ENCODE measurements at regions not wholly inside any gene's neighbourhood (a gene's known extent, or its start where the extent isn't known, plus 50 kb on each side); places are given as distances from the start of the nearest gene placed in this dataset.

GRCh38 chr11:10358696-10359095, 53.8 kb downstream of the ADM start:
- no peak for DNase-seq

- DNase-seq: no peak
Observed at GRCh38 chr11:10359171-10359570, 54.3 kb downstream of the ADM start.

DNA sequence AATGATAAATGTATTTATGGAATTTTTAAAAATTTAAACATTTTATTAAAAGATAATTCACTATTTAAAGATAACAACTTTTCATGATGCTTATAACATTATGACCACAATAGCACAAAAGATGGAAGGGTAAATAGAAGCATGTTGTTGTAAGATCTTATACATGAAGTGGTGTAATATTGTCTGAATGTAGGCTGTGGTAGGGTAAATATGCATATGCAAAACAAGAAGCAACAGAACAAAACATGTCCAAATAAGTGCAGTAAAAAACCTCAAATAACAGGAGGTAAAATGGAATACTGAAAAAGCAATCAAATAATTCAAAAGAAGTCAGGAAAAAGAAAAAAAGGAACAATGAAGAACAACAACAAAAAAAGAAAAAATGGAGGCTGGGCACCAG, 56.0 kb downstream of the ADM start:
- no peak for DNase-seq

DNA sequence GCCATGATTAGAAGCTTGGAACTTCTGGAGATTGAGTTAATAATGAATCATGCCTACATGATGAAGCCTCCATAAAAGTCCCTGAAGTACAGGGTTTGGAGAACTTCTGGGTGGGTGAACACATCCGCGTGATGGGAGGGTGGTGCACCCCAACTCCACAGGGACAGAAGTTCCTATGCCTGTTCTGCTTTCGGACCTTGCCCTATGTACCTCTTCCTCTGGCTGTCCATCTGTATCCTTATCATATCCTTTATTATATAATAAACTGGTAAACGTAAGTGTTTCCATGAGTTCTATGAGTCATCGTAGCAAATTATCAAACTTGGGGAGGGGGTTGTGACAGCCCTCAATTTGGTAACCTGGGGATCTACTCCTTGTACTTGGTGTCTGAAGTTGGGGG, 60.2 kb downstream of the ADM start:
- DNase-seq: no peak

DNA sequence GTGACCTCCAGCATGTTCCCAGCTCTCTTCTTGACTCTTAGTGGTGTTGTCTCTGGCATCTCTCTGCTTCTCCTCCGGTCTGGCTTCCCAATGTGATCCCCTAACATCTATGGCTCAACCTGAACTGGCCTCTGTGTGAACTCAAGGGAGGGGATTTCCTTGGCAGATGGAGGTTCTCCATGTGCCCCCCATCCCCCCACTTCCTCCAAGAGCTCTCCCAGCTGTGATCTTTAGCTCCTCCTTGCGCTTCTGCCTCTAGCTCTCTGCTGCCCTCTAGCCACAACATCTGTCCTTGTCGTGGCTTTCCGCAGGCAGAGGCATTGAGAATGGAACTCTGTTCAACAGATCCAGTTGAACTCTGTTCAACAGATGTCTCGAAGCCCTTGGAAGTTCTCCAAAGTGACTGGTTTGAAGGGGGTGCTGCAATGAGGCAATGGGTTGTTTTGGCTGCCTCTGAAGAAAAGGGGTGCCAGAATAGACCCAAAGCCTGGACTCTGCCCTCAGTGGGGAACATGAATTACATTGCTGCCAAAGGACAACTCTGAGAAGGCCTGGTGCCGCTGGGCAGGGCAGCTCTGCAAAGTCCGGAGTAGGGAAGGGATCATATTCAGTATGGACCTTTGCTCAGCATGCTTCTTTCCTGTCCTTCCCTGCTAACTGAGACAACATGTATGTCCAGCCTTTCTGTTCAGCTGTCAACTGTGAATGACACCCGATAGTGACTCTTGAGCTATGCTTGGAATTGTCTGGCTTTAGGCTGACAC, 61.9 kb downstream of the ADM start:
- DNase-seq: peak; percentile 28

- no peak for DNase-seq
Observed at GRCh38 chr11:10371926-10372641, 67.2 kb downstream of the ADM start.

GRCh38 chr11:10373340-10373739, 68.5 kb downstream of the ADM start:
- no peak for DNase-seq

GRCh38 chr11:10373929-10374328, 69.1 kb downstream of the ADM start:
- no peak for DNase-seq

DNA sequence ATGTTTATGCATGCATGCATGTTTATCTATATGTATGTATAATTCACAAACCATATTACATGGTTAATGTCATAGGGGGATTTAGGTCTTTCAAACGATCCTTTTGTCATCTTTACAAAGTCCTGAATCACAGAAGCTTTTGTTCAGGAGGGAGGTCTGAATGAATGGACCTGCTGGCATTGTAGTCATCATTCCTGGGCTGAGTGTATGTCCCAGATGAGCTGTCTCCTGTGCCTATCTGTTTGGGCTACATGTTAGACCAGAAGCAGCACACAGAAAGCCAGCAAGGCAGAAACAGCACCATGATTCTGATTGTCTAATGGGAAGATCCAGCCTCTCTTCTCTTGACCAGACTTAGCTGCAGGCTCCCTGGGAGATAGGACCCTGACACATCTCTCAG, 69.5 kb downstream of the ADM start:
- DNase-seq: no peak

- no peak for DNase-seq
Observed at GRCh38 chr11:10375280-10375971, 70.6 kb downstream of the ADM start.

- DNase-seq: no peak
Observed at GRCh38 chr11:10376061-10376460, 71.2 kb downstream of the ADM start.

GRCh38 chr11:10377183-10377582, 72.3 kb downstream of the ADM start:
- DNase-seq: no peak

- no peak for DNase-seq
Observed at GRCh38 chr11:10378362-10378761, 73.5 kb downstream of the ADM start.

DNA sequence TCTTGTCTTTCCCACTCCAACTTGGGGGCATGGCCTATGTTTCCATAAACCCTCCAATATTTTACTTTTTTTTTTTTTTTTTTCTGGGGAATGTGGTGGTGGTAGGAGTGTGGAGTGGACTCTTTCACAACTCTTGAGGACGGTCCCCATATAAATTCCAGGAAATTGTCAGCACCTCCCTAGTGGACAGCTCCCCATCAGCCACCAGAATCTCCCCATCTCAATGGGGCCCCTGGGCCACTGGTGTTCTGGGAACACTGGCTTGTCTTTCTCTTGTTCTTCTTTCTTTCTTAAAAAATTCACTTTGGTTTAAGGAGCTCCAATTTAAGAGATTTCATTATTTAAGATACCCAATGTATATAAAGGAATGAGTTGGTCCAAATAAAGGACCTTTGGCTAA, 74.1 kb downstream of the ADM start:
- DNase-seq: no peak

DNA sequence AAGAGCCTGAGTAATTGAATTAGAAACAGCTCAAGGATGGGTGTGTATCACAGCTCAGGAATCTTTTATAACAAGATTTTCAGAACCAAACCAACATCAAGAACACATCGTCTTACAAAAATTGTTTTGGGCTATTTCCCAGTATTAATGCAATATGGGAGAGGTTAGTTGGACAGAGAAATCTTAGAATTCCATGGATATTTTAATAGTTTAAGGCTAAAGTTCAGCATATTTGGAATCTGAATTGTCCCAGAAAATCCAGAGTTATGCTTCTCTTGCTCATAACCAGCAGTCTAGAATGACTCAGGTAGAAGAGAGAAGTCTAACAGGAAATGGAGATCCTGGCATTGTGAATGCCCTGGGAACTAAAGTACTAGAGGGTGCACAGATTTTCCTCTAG, 74.6 kb downstream of the ADM start:
- no peak for DNase-seq

- DNase-seq: no peak
Observed at GRCh38 chr11:10379871-10380568, 75.0 kb upstream of the AMPD3 start.

- DNase-seq: no peak
Observed at GRCh38 chr11:10380921-10381320, 74.1 kb upstream of the AMPD3 start.

DNA sequence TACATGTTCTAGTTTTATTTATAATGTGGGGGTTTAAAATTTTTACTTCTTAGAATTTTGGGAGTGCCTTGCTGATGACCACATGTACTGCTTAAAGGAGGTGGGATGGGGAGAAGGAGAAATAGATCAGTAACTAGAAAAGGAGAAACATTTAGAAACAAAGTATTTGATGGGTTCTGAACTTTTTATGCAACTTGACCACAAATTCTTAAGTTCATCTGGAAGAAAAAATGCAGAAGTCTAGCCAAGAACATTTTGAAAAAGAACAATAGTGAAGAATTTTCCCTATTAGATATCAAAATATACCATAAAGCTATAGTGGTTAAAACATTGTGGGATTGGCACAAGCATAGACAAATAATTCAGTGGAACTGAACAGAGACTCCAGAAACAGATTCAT, 73.3 kb upstream of the AMPD3 start:
- no peak for DNase-seq

DNA sequence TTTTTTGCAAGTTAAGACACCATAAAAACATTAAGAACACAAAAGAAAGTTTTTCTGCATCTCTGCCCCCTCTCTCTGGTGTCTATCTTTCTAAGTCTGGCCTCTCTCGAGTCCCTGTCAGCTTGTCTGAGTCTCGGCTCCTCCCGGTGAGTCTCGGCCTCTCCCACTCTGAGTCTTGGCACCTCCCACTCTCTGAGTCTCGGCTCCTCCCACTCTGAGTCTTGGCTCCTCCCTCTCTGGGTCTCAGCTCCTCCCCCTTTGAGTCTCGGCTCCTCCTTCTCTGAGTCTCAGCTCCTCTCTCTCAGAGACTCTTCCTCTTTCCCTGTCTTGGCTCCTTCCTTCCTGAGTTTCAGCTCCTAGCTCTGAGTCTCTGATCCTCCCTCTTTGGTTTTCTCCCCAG, 72.5 kb upstream of the AMPD3 start:
- DNase-seq: no peak

GRCh38 chr11:10385696-10386095, 69.4 kb upstream of the AMPD3 start:
- DNase-seq: no peak

DNA sequence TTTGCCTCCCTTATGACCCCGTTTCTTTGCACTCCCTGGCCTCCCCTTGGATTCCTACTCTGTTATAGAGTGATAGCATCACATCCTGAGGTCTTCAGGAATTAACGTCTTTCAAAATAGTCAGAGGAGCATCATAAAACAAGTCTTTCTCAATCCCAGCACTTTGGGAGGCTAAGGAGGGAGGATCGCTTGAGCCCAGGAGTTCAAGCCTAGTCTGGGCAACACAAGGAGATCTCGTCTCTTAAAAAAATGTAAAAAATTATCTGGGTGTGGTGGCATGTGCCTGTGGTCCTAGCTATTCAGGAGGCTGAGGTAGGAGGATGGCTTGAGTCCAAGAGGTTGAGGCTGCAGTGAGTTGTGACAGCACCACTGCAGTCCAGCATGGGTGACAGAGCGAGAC, 68.7 kb upstream of the AMPD3 start:
- DNase-seq: no peak

GRCh38 chr11:10386861-10387205, 68.2 kb upstream of the AMPD3 start:
- DNase-seq: no peak

DNA sequence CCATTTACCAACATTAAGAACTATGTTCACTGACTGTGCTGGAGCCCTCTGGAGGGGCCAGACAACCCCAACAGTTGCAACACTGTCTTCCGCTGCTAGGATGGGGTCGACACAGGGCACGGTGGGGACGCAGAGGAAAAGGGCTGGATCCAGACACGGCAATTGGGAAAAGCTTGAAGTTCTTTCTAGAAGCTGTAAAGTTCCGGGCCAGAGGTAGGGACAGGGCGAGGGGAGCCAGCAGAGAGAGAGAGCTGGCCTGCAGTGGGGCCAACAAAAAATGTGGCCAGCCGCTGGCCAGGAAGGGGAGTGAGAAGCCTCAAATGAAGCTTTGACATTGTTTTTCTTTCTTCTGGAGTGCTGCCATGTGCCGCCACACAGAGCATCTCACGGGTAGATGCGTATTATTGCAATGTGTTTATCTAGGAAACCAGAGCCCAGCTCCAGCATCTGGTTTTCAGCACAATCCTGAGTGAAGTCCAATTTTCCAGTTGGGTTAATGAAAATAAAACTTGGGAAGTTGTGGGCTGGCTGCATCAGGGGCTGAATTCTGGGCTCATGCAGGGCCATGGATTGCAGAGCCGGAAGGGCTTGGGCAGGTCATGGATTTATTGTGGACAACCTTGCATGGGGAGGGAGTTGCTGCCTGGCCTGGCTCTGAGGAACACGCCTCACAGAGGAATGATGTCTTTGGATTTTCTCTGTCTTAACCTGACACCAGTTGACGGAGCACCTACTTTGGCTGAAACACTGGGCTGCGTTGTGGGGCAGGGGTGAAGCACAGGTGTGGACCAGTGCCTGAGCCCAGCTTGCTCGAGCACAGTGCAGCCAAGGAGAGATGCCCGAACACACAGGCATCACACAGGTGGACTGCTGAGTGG, 67.6 kb upstream of the AMPD3 start:
- DNase-seq: no peak
